ENCODE measurements at regions not wholly inside any gene's neighbourhood (a gene's known extent, or its start where the extent isn't known, plus 50 kb on each side); places are given as distances from the start of the nearest gene placed in this dataset.

DNA sequence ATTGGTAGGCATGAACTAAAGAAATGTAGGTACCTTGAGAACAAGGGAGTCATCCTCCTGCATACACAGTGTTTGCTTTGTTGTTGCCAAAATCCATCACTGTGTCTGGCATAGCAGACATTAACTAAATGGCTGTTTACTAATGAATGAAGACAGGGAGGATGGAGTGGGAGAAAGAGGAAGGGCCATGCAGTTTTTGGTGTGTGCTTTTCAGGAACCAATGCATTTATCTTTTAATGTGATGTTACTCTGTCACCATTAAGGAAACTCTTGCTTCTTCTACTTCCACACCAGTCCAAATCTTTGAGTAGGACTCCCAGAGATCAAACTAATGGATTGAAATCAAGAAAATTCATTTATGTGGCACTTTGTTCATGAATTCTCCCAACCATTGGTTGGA, 55.6 kb upstream of the DUSP10 start:
- no peak overlapping the region for H3K4me3 Mint-ChIP-seq
- DNase-seq (ENCODE audit: low spot score) (no peak), ATAC-seq (no peak)
- POLR2A ChIA-PET = no interaction called here
- CTCF ChIA-PET = no interaction called here
- H3K27me3 Mint-ChIP-seq (ENCODE audit: low read depth) = no peaks in the 10 kb centered on the region
- no peaks in the 10 kb centered on the region for H3K36me3 Mint-ChIP-seq
- peaks cover 10% of the 10 kb centered on the region for H3K9me3 Mint-ChIP-seq
- H3K4me1 Mint-ChIP-seq = peaks cover 9% of the 10 kb centered on the region
- TF ChIP-seq NFE2L1 (CRISPR knock-in tag; IDR thresholded peaks at IDR 0.05) (no peak), FOXK1 (CRISPR knock-in tag; IDR thresholded peaks at IDR 0.05) (no peak), NFYB (CRISPR knock-in tag; conservative IDR thresholded peaks at IDR 0.05; ENCODE audit: low read depth) (no peak), E2F5 (CRISPR knock-in tag; IDR thresholded peaks at IDR 0.05) (no peak), USF2 (CRISPR knock-in tag; IDR thresholded peaks at IDR 0.05) (no peak), KAT7 (CRISPR knock-in tag; IDR thresholded peaks at IDR 0.05; ENCODE audit: borderline replicate concordance) (no peak), HMGXB4 (CRISPR knock-in tag; IDR thresholded peaks at IDR 0.05) (no peak), CBFB (CRISPR knock-in tag; IDR thresholded peaks at IDR 0.05; ENCODE audit: low read depth) (no peak)
- TF ChIP-seq, protein P1, sequence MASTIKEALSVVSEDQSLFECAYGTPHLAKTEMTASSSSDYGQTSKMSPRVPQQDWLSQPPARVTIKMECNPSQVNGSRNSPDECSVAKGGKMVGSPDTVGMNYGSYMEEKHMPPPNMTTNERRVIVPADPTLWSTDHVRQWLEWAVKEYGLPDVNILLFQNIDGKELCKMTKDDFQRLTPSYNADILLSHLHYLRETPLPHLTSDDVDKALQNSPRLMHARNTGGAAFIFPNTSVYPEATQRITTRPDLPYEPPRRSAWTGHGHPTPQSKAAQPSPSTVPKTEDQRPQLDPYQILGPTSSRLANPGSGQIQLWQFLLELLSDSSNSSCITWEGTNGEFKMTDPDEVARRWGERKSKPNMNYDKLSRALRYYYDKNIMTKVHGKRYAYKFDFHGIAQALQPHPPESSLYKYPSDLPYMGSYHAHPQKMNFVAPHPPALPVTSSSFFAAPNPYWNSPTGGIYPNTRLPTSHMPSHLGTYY (CRISPR knock-in tag; IDR thresholded peaks at IDR 0.05) = no peak
- TF ChIP-seq, protein P2, sequence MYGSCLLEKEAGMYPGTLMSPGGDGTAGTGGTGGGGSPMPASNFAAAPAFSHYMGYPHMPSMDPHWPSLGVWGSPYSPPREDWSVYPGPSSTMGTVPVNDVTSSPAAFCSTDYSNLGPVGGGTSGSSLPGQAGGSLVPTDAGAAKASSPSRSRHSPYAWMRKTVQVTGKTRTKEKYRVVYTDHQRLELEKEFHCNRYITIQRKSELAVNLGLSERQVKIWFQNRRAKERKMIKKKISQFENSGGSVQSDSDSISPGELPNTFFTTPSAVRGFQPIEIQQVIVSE (CRISPR knock-in tag; IDR thresholded peaks at IDR 0.05; ENCODE audit: borderline replicate concordance) = no peak
- no peak overlapping the region for H3K27ac Mint-ChIP-seq

GRCh38 chr1:221796700-221797099, 54.8 kb upstream of the DUSP10 start:
- ATAC-seq (no peak), DNase-seq (ENCODE audit: low spot score) (no peak)
- Mint-ChIP-seq H3K27me3 (ENCODE audit: low read depth) (no peaks in the 10 kb centered on the region), H3K4me1 (peaks cover 3% of the 10 kb centered on the region), H3K9me3 (peaks cover 10% of the 10 kb centered on the region), H3K36me3 (no peaks in the 10 kb centered on the region), H3K4me3 (no peak overlapping the region), H3K27ac (no peak overlapping the region)
- ChIA-PET POLR2A (no interaction called here), CTCF (no interaction called here)
- no peak for TF ChIP-seq USF2 (CRISPR knock-in tag; IDR thresholded peaks at IDR 0.05)
- TF ChIP-seq, protein P2 (CRISPR knock-in tag; IDR thresholded peaks at IDR 0.05; ENCODE audit: borderline replicate concordance) = no peak
- TF ChIP-seq TEAD4 (CRISPR knock-in tag; IDR thresholded peaks at IDR 0.05) = no peak
- no peak for TF ChIP-seq E2F5 (CRISPR knock-in tag; IDR thresholded peaks at IDR 0.05)
- no peak for TF ChIP-seq JUN (CRISPR knock-in tag; IDR thresholded peaks at IDR 0.05)
- no peak for TF ChIP-seq ELF4 (CRISPR knock-in tag; IDR thresholded peaks at IDR 0.05; ENCODE audit: low read depth)
- TF ChIP-seq FOXP4 (CRISPR knock-in tag; IDR thresholded peaks at IDR 0.05) = no peak

Measured in WTC11 (cell line).